NCI-H226 (cell line): ENCODE measurements at regions not wholly inside any gene's neighbourhood (a gene's known extent, or its start where the extent isn't known, plus 50 kb on each side); places are given as distances from the start of the nearest gene placed in this dataset.

Experiments
- DNase-seq: peaks from one replicate; pipeline ENCODE4 v3.0.0-alpha.2; 2015

GRCh38 chr1:17907999-17908398, 152.9 kb downstream of the ACTL8 start:
- DNase-seq: no peak

GRCh38 chr1:17908945-17909344, 153.8 kb downstream of the ACTL8 start:
- no peak for DNase-seq

- no peak for DNase-seq
Measured at GRCh38 chr1:17909634-17910033, 154.5 kb downstream of the ACTL8 start.

- DNase-seq: no peak
Measured at GRCh38 chr1:17911791-17912190, 156.7 kb downstream of the ACTL8 start.

GRCh38 chr1:17912491-17912890, 157.4 kb downstream of the ACTL8 start:
- no peak for DNase-seq

GRCh38 chr1:17913326-17914115, 158.4 kb downstream of the ACTL8 start:
- DNase-seq: no peak

- DNase-seq: no peak
Measured at GRCh38 chr1:17914131-17914530, 159.0 kb downstream of the ACTL8 start.

- DNase-seq: no peak
Measured at GRCh38 chr1:17914987-17915386, 159.9 kb downstream of the ACTL8 start.

GRCh38 chr1:17915511-17916197, 160.5 kb downstream of the ACTL8 start:
- DNase-seq: no peak

- DNase-seq: no peak
Measured at GRCh38 chr1:17916702-17917101, 161.6 kb downstream of the ACTL8 start.

- DNase-seq: no peak
Measured at GRCh38 chr1:17919525-17920439, 164.6 kb downstream of the ACTL8 start.

- DNase-seq: no peak
Measured at GRCh38 chr1:17920881-17921640, 165.9 kb downstream of the ACTL8 start.

GRCh38 chr1:17922833-17923232, 167.7 kb downstream of the ACTL8 start:
- no peak for DNase-seq

GRCh38 chr1:17923666-17924065, 168.5 kb downstream of the ACTL8 start:
- no peak for DNase-seq

GRCh38 chr1:17924578-17924977, 169.4 kb downstream of the ACTL8 start:
- no peak for DNase-seq

GRCh38 chr1:17925290-17926237, 170.4 kb downstream of the ACTL8 start:
- DNase-seq: no peak

- DNase-seq: no peak
Measured at GRCh38 chr1:17926906-17927305, 171.8 kb downstream of the ACTL8 start.

GRCh38 chr1:17927952-17928351, 172.8 kb downstream of the ACTL8 start:
- DNase-seq: no peak

- DNase-seq: no peak
Measured at GRCh38 chr1:17929224-17929623, 174.1 kb downstream of the ACTL8 start.

GRCh38 chr1:17930635-17931034, 175.5 kb downstream of the ACTL8 start:
- DNase-seq: no peak

- DNase-seq: no peak
Measured at GRCh38 chr1:17932164-17932563, 175.4 kb upstream of the IGSF21 start.
